LNCaP clone FGC (cell line): ENCODE measurements at regions not wholly inside any gene's neighbourhood (a gene's known extent, or its start where the extent isn't known, plus 50 kb on each side); places are given as distances from the start of the nearest gene placed in this dataset.

Experiments used
- DNase-seq: peaks from one replicate; pipeline ENCODE4 v3.0.0-alpha.2; 2011; ENCODE audit warnings: low read depth
- H3K4me3 ChIP-seq: 2 replicates; pipeline ENCODE4 v1.5.1; 2011; ENCODE audit warnings: mild to moderate bottlenecking, low read depth, low read length, control low read depth
- TF ChIP-seq, protein P1 (sequence below): IDR thresholded peaks from 2 replicates; pipeline ENCODE4 v1.5.1; 2012; ENCODE audit warnings: mild to moderate bottlenecking; ENCODE audit not compliant: control insufficient read depth, insufficient read depth; ENCODE audit errors: extremely low read depth

- TF ChIP-seq, protein P1, sequence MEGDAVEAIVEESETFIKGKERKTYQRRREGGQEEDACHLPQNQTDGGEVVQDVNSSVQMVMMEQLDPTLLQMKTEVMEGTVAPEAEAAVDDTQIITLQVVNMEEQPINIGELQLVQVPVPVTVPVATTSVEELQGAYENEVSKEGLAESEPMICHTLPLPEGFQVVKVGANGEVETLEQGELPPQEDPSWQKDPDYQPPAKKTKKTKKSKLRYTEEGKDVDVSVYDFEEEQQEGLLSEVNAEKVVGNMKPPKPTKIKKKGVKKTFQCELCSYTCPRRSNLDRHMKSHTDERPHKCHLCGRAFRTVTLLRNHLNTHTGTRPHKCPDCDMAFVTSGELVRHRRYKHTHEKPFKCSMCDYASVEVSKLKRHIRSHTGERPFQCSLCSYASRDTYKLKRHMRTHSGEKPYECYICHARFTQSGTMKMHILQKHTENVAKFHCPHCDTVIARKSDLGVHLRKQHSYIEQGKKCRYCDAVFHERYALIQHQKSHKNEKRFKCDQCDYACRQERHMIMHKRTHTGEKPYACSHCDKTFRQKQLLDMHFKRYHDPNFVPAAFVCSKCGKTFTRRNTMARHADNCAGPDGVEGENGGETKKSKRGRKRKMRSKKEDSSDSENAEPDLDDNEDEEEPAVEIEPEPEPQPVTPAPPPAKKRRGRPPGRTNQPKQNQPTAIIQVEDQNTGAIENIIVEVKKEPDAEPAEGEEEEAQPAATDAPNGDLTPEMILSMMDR, result no peak
- no peak for DNase-seq
- no peak overlapping the region for H3K4me3 ChIP-seq
Observed at GRCh38 chr4:123939621-123940020, 543.0 kb downstream of the SPRY1 start.

DNA sequence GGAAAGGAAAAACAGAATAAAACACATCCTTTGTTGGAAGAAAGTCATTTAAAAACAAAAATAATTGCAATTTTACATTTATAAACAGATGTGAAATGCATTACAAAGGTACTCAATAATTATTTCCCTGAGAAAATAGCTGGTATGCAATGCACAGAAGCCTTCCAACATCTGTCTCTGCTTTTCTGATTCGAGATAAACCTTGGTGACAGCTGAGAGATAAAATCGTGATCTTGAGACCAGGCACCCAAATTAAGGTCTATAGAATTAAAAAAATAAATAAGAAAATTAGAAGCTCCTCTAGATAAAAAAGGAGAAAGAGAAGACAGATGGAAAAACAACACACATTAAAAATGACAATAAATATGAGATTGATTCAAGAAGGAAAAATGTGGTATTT is 544.0 kb downstream of the SPRY1 start:
- TF ChIP-seq, protein P1, result no peak
- no peak overlapping the region for H3K4me3 ChIP-seq
- DNase-seq, result no peak

- H3K4me3 ChIP-seq, result no peak overlapping the region
- no peak for DNase-seq
- TF ChIP-seq, protein P1, result no peak
Observed at GRCh38 chr4:123941306-123941705, 544.7 kb downstream of the SPRY1 start.

DNA sequence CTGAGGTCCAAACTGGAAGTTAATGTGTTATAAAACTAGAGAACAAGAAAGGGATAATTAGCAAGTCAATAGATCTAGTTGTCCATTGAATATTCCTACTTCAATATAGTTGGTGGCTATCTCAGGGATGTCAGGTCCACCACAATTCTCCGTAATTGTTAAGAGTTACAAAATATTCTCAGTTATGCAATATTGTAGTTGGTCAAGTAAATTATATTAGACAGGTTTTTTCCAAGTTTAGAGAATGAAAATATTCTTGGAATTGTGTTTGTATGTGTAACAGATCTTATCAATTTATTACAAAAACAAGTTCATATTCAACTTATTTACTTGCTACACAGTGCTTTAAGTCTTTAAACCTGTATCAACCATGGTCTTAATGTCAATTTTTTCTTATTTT is 547.4 kb downstream of the SPRY1 start:
- TF ChIP-seq, protein P1, result no peak
- H3K4me3 ChIP-seq, result no peak overlapping the region
- DNase-seq, result no peak

GRCh38 chr4:123945301-123945700 is 548.7 kb downstream of the SPRY1 start:
- no peak for DNase-seq
- TF ChIP-seq, protein P1, result no peak
- H3K4me3 ChIP-seq, result no peak overlapping the region

- no peak for DNase-seq
- TF ChIP-seq, protein P1, result no peak
Observed at GRCh38 chr4:123950530-123950929, 553.9 kb downstream of the SPRY1 start.

GRCh38 chr4:123952530-123953274 is 556.1 kb downstream of the SPRY1 start:
- no peak for DNase-seq
- TF ChIP-seq, protein P1, result no peak
- H3K4me3 ChIP-seq, result no peak overlapping the region

More at GRCh38 chr4:123950530-123950929, 553.9 kb downstream of the SPRY1 start:
- no peak overlapping the region for H3K4me3 ChIP-seq
